ENCODE measurements at regions not wholly inside any gene's neighbourhood (a gene's known extent, or its start where the extent isn't known, plus 50 kb on each side); places are given as distances from the start of the nearest gene placed in this dataset.
"Not testable (repeated sequence)": the region's sequence is repeated elsewhere in the genome, so short reads cannot be mapped to it uniquely, and the experiment has no call there.

GRCh38 chr3:73187328-73187727 lies 125.9 kb downstream of the EBLN2 start:
- intact Hi-C loops (cut with DNase I), result no loop called here
- no peak overlapping the region for H3K4me3 ChIP-seq
- H3K27ac ChIP-seq (replicated peaks in 1 of 4), result no peak overlapping the region
- H3K36me3 ChIP-seq, result no peaks in the 10 kb centered on the region
- 61% methylated on average over 5 of the region's 5 CpGs for WGBS
- DNase-seq (ENCODE audit: extremely low spot score), result no peak
- TF ChIP-seq EP300 (IDR thresholded peaks at IDR 0.05) (no peak), POLR2A (IDR thresholded peaks at IDR 0.05; ENCODE audit: low read depth) (no peak), POLR2AphosphoS5 (IDR thresholded peaks at IDR 0.05) (no peak)
- TF ChIP-seq, protein P1, sequence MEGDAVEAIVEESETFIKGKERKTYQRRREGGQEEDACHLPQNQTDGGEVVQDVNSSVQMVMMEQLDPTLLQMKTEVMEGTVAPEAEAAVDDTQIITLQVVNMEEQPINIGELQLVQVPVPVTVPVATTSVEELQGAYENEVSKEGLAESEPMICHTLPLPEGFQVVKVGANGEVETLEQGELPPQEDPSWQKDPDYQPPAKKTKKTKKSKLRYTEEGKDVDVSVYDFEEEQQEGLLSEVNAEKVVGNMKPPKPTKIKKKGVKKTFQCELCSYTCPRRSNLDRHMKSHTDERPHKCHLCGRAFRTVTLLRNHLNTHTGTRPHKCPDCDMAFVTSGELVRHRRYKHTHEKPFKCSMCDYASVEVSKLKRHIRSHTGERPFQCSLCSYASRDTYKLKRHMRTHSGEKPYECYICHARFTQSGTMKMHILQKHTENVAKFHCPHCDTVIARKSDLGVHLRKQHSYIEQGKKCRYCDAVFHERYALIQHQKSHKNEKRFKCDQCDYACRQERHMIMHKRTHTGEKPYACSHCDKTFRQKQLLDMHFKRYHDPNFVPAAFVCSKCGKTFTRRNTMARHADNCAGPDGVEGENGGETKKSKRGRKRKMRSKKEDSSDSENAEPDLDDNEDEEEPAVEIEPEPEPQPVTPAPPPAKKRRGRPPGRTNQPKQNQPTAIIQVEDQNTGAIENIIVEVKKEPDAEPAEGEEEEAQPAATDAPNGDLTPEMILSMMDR (IDR thresholded peaks at IDR 0.05), result no peak
- H3K4me1 ChIP-seq, result no peaks in the 10 kb centered on the region
- H3K27me3 ChIP-seq, result no peaks in the 10 kb centered on the region
- no peaks in the 10 kb centered on the region for H3K9me3 ChIP-seq

DNA sequence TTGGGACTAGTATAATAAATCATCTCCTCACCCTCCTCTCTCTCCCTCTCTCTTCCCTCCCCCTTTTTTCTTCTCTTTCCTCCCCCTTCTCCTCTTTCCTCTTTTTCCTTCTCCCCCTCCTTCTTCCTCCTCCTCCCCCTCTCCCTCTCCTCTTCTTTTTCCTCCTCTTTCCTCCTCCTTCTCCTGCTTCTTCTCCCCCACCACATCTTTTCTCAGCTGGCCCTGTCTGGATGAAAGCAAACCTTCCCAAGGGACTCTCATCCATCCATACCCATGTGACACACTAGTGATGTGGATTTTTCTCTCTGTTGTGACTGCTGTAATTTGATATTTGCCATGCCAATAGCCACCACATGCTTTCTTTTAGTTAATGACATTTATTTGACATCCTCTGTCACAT lies 127.2 kb downstream of the EBLN2 start:
- no peaks in the 10 kb centered on the region for H3K4me1 ChIP-seq
- no peak overlapping the region for H3K4me3 ChIP-seq
- TF ChIP-seq, protein P1 (IDR thresholded peaks at IDR 0.05), result no peak
- TF ChIP-seq POLR2A (IDR thresholded peaks at IDR 0.05; ENCODE audit: low read depth) (no peak), EP300 (IDR thresholded peaks at IDR 0.05) (no peak), POLR2AphosphoS5 (IDR thresholded peaks at IDR 0.05) (no peak)
- DNase-seq (ENCODE audit: extremely low spot score), result no peak
- no peak overlapping the region for H3K27ac ChIP-seq (replicated peaks in 1 of 4)
- H3K27me3 ChIP-seq, result no peaks in the 10 kb centered on the region
- H3K9me3 ChIP-seq, result no peaks in the 10 kb centered on the region
- intact Hi-C loops (cut with DNase I), result no loop called here
- no peaks in the 10 kb centered on the region for H3K36me3 ChIP-seq

GRCh38 chr3:73192036-73192738 lies 130.7 kb downstream of the EBLN2 start:
- no peak overlapping the region for H3K27ac ChIP-seq (replicated peaks in 1 of 4)
- no peaks in the 10 kb centered on the region for H3K4me1 ChIP-seq
- intact Hi-C loops (cut with DNase I), result no loop called here
- H3K36me3 ChIP-seq, result no peaks in the 10 kb centered on the region
- peaks cover 0 to 7% (median 0%) of the 10 kb centered on the region in 4 donors for H3K9me3 ChIP-seq
- 83% methylated on average over 7 of the region's 7 CpGs for WGBS
- TF ChIP-seq, protein P1 (IDR thresholded peaks at IDR 0.05), result no peak
- TF ChIP-seq POLR2AphosphoS5 (IDR thresholded peaks at IDR 0.05), result no peak
- TF ChIP-seq EP300 (IDR thresholded peaks at IDR 0.05), result no peak
- no peak for TF ChIP-seq POLR2A (IDR thresholded peaks at IDR 0.05; ENCODE audit: low read depth)
- no peak for DNase-seq (ENCODE audit: extremely low spot score)
- no peaks in the 10 kb centered on the region for H3K27me3 ChIP-seq
- no peak overlapping the region for H3K4me3 ChIP-seq

DNA sequence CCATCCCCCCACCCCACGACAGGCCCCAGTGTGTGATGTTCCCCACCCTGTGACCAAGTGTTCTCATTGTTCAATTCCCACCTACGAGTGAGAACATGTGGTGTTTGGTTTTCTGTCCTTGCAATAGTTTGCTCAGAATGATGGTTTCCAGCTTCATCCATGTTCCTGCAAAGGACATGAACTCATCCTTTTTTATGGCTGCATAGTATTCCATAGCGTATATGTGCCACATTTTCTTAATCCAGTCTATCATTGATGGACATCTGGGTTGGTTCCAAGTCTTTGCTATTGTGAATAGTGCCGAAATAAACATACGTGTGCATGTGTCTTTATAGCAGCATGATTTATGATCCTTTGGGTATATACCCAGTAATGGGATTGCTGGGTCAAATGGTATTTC lies 132.5 kb downstream of the EBLN2 start:
- DNase-seq (ENCODE audit: extremely low spot score); intact Hi-C loops (cut with DNase I); H3K4me3 ChIP-seq; H3K9me3 ChIP-seq; H3K4me1 ChIP-seq; H3K36me3 ChIP-seq; H3K27me3 ChIP-seq; H3K27ac ChIP-seq (replicated peaks in 1 of 4): not testable (repeated sequence)
- WGBS, result 94% methylated on average over 5 of the region's 5 CpGs

DNA sequence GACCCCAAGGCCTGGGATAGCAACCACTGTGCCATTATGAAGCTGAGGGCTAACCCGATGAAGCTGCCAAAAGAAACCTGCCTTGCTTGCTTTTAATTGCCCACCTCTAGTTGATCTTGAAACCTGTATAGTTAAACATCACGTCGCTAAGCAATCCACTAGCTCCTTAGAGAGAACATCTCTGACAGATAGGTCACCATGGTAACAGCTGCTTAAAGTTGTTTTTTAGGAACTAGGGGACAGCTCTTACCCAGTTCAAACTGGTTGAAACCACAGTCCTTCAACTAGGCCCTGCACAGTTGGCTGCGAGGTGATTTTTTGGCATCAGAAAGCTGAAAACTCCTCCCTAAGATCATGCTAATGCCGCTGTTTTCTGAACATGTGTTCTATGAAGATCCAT lies 135.7 kb downstream of the EBLN2 start:
- intact Hi-C loops (cut with DNase I), result no loop called here
- Histone ChIP-seq H3K27ac (replicated peaks in 1 of 4) (no peak overlapping the region), H3K4me3 (no peak overlapping the region), H3K9me3 (peaks cover 0 to 7% (median 0%) of the 10 kb centered on the region in 4 donors), H3K4me1 (no peaks in the 10 kb centered on the region), H3K36me3 (no peaks in the 10 kb centered on the region), H3K27me3 (no peaks in the 10 kb centered on the region)
- DNase-seq (ENCODE audit: extremely low spot score), result no peak
- TF ChIP-seq POLR2AphosphoS5 (IDR thresholded peaks at IDR 0.05) (no peak), POLR2A (IDR thresholded peaks at IDR 0.05; ENCODE audit: low read depth) (no peak), EP300 (IDR thresholded peaks at IDR 0.05) (no peak)
- TF ChIP-seq, protein P1 (IDR thresholded peaks at IDR 0.05), result no peak
- WGBS, result 85% methylated on average over 3 of the region's 5 CpGs
